MCF 10A (cell line): ENCODE measurements at regions not wholly inside any gene's neighbourhood (a gene's known extent, or its start where the extent isn't known, plus 50 kb on each side); places are given as distances from the start of the nearest gene placed in this dataset.

Source experiments
- BruUV-seq: library from RNA; stranded (reverse); fragments of 400-500 nt; replicated peaks from 2 replicates; lab custom pipeline; 2021; lab: Mats Ljungman, UMichigan
- CTCF ChIA-PET: fragments of 300-600 bp; sonication (Branson Sonifier 250); formaldehyde crosslinking; extraction: SDS; loops from one replicate; lab custom pipeline; 2021; ENCODE audit warnings: antibody characterized with exemption, inconsistent platforms; lab: Yijun Ruan, JAX
- POLR2A ChIA-PET: fragments of 300-600, 350-650 bp; sonication (Branson Sonifier 250); formaldehyde crosslinking; extraction: SDS; loops from one replicate; lab custom pipeline; 2020; ENCODE audit warnings: antibody characterized with exemption, inconsistent platforms; lab: Yijun Ruan, JAX
- DNase-seq: peaks from one replicate; pipeline ENCODE4 v3.0.0-alpha.2; 2018; ENCODE audit not compliant: unreplicated experiment
- H3K27ac Mint-ChIP-seq: one replicate; pipeline ENCODE4 v1.8.0; 2022; ENCODE audit warnings: mild to moderate bottlenecking, low read depth, mixed read lengths; ENCODE audit not compliant: unreplicated experiment
- H3K27me3 Mint-ChIP-seq: one replicate; pipeline ENCODE4 v1.8.0; 2022; ENCODE audit warnings: mixed read lengths; ENCODE audit not compliant: insufficient read depth, unreplicated experiment
- H3K36me3 Mint-ChIP-seq: one replicate; pipeline ENCODE4 v1.8.0; 2022; ENCODE audit warnings: mild to moderate bottlenecking, moderate library complexity, mixed read lengths; ENCODE audit not compliant: insufficient read depth, unreplicated experiment
- H3K4me1 Mint-ChIP-seq: one replicate; pipeline ENCODE4 v1.8.0; 2022; ENCODE audit warnings: mixed read lengths; ENCODE audit not compliant: insufficient read depth, unreplicated experiment
- H3K4me3 Mint-ChIP-seq: one replicate; pipeline ENCODE4 v1.8.0; 2022; ENCODE audit warnings: mild to moderate bottlenecking, moderate library complexity, mixed read lengths; ENCODE audit not compliant: unreplicated experiment
- H3K9me3 Mint-ChIP-seq: one replicate; pipeline ENCODE4 v1.8.0; 2022; ENCODE audit warnings: mixed read lengths; ENCODE audit not compliant: unreplicated experiment
- CTCF ChIP-seq: fragments of 200-600 bp; IDR thresholded peaks from one replicate; pipeline ENCODE4 v1.8.0; 2022; ENCODE audit warnings: antibody characterized with exemption, mild to moderate bottlenecking; ENCODE audit not compliant: unreplicated experiment
- intact Hi-C: fragments of 100-400 bp; cut with micrococcal nuclease; formaldehyde crosslinking; loops from 2 replicates; pipeline ENCODE4 v1.14.1; 2022

- H3K36me3 Mint-ChIP-seq = no peaks in the 10 kb centered on the region
- H3K27ac Mint-ChIP-seq = no peak overlapping the region
- peaks cover 6% of the 10 kb centered on the region for H3K4me1 Mint-ChIP-seq
- CTCF ChIA-PET = interaction anchor here (0.9 kb wide), 1 partner anchor 69 kb away, joined by 3 read pairs; no protein-coding TSS in a partner anchor
- TF ChIP-seq CTCF = no peak
- intact Hi-C loops = no loop called here
- no peak for DNase-seq
- H3K4me3 Mint-ChIP-seq = no peak overlapping the region
- H3K27me3 Mint-ChIP-seq = no peaks in the 10 kb centered on the region
- BruUV-seq = no TSS peak
- H3K9me3 Mint-ChIP-seq = peaks cover 8% of the 10 kb centered on the region
- POLR2A ChIA-PET = interaction anchor here (0.6 to 1.9 kb wide), 3 partner anchors 21 to 35 kb away, joined by 3 to 6 read pairs (median 5); no protein-coding TSS in a partner anchor
These were observed 104.3 kb downstream of the DUSP6 start for GRCh38 chr12:89247967-89248366.

GRCh38 chr12:89247541-89247942, 104.8 kb downstream of the DUSP6 start:
- H3K9me3 Mint-ChIP-seq = peaks cover 8% of the 10 kb centered on the region
- no TSS peak for BruUV-seq
- no peak overlapping the region for H3K27ac Mint-ChIP-seq
- no peaks in the 10 kb centered on the region for H3K36me3 Mint-ChIP-seq
- no peak for DNase-seq
- intact Hi-C loops = no loop called here
- no peak for TF ChIP-seq CTCF
- POLR2A ChIA-PET = interaction anchor here (1.3 to 1.9 kb wide), 3 partner anchors 20 to 30 kb away, joined by 3 to 6 read pairs (median 6); no protein-coding TSS in a partner anchor
- no peaks in the 10 kb centered on the region for H3K27me3 Mint-ChIP-seq
- CTCF ChIA-PET = no interaction called here
- peaks cover 6% of the 10 kb centered on the region for H3K4me1 Mint-ChIP-seq
- H3K4me3 Mint-ChIP-seq = no peak overlapping the region

GRCh38 chr12:89245090-89245489, 107.2 kb downstream of the DUSP6 start:
- no peaks in the 10 kb centered on the region for H3K27me3 Mint-ChIP-seq
- intact Hi-C loops = no loop called here
- BruUV-seq = no TSS peak
- H3K4me3 Mint-ChIP-seq = no peak overlapping the region
- ChIA-PET POLR2A (interaction anchor here (1.2 kb wide), 2 partner anchors 13 to 36 kb away, joined by 3 to 5 read pairs; no protein-coding TSS in a partner anchor), CTCF (no interaction called here)
- no peak for TF ChIP-seq CTCF
- no peak for DNase-seq
- H3K4me1 Mint-ChIP-seq = peaks cover 6% of the 10 kb centered on the region
- peaks cover 8% of the 10 kb centered on the region for H3K9me3 Mint-ChIP-seq
- no peak overlapping the region for H3K27ac Mint-ChIP-seq
- no peaks in the 10 kb centered on the region for H3K36me3 Mint-ChIP-seq

GRCh38 chr12:89244536-89244935, 107.8 kb downstream of the DUSP6 start:
- no peaks in the 10 kb centered on the region for H3K36me3 Mint-ChIP-seq
- ChIA-PET POLR2A (interaction anchor here (1.2 kb wide), 2 partner anchors 12 to 37 kb away, joined by 3 to 5 read pairs; no protein-coding TSS in a partner anchor), CTCF (no interaction called here)
- no peaks in the 10 kb centered on the region for H3K27me3 Mint-ChIP-seq
- no peak overlapping the region for H3K4me3 Mint-ChIP-seq
- no TSS peak for BruUV-seq
- intact Hi-C loops = no loop called here
- no peak overlapping the region for H3K27ac Mint-ChIP-seq
- TF ChIP-seq CTCF = no peak
- peaks cover 8% of the 10 kb centered on the region for H3K9me3 Mint-ChIP-seq
- no peak for DNase-seq
- H3K4me1 Mint-ChIP-seq = peaks cover 6% of the 10 kb centered on the region
